HG02678 (cell line): ENCODE measurements at regions not wholly inside any gene's neighbourhood (a gene's known extent, or its start where the extent isn't known, plus 50 kb on each side); places are given as distances from the start of the nearest gene placed in this dataset.
"Not testable (repeated sequence)": the region's sequence is repeated elsewhere in the genome, so short reads cannot be mapped to it uniquely, and the experiment has no call there.

Experiments
- ATAC-seq: cut with Tn5 transposase; IDR thresholded peaks from one replicate; pipeline ENCODE4 v1.9.1; 2021; ENCODE audit warnings: mild to moderate bottlenecking, moderate library complexity; ENCODE audit not compliant: unreplicated experiment

- no peak for ATAC-seq
Measured at GRCh38 chr11:22449441-22449840, 111.3 kb downstream of the SLC17A6 start.

- ATAC-seq: no peak
Measured at GRCh38 chr11:22444076-22444475, 105.9 kb downstream of the SLC17A6 start.

GRCh38 chr11:22441831-22442230 lies 103.7 kb downstream of the SLC17A6 start:
- ATAC-seq: no peak

- ATAC-seq: not testable (repeated sequence)
Measured at GRCh38 chr11:22435582-22435981, 97.4 kb downstream of the SLC17A6 start.

- no peak for ATAC-seq
Measured at GRCh38 chr11:22433517-22433916, 95.3 kb downstream of the SLC17A6 start.

- ATAC-seq: no peak
Measured at GRCh38 chr11:22433094-22433455, 94.9 kb downstream of the SLC17A6 start.

- no peak for ATAC-seq
Measured at GRCh38 chr11:22432291-22433093, 94.3 kb downstream of the SLC17A6 start.

GRCh38 chr11:22431106-22431505 lies 92.9 kb downstream of the SLC17A6 start:
- ATAC-seq: no peak

- ATAC-seq: no peak
Measured at GRCh38 chr11:22430639-22431038, 92.5 kb downstream of the SLC17A6 start.

GRCh38 chr11:22430141-22430541 lies 92.0 kb downstream of the SLC17A6 start:
- ATAC-seq: no peak
